Neural cell (in vitro differentiated cells): ENCODE measurements at regions not wholly inside any gene's neighbourhood (a gene's known extent, or its start where the extent isn't known, plus 50 kb on each side); places are given as distances from the start of the nearest gene placed in this dataset.

Experiments used
- H2AFZ ChIP-seq: fragments of 200-600, 300-800 bp; sonication (generic), shearing (Covaris generic); 2 replicates; pipeline ENCODE4 v1.6.0; 2014; ENCODE audit warnings: low read depth, mild to moderate bottlenecking, antibody characterized with exemption, low read length, moderate library complexity
- H3F3A ChIP-seq: fragments of 200-600 bp; shearing (Covaris generic); 2 replicates; pipeline ENCODE4 v1.6.1; 2016; ENCODE audit warnings: mild to moderate bottlenecking, moderate library complexity, mixed read lengths, antibody characterized with exemption, low read length; ENCODE audit not compliant: insufficient read depth, poor library complexity, severe bottlenecking
- H3K27ac ChIP-seq: fragments of 200-600, 300-800 bp; sonication (generic), shearing (Covaris generic); 2 replicates; pipeline ENCODE4 v1.5.1; 2014; ENCODE audit warnings: mild to moderate bottlenecking, low read length, moderate library complexity
- H3K27me3 ChIP-seq: fragments of 300-800, 200-600 bp; sonication (generic), shearing (Covaris generic); 2 replicates; pipeline ENCODE4 v1.6.0; 2014; ENCODE audit warnings: mild to moderate bottlenecking, low read depth, low read length, moderate library complexity; ENCODE audit not compliant: insufficient read depth
- H3K36me3 ChIP-seq: fragments of 300-800, 200-600 bp; sonication (generic), shearing (Covaris generic); 2 replicates; pipeline ENCODE4 v1.5.1; 2014; ENCODE audit warnings: mild to moderate bottlenecking, antibody characterized with exemption, low read length, moderate library complexity; ENCODE audit not compliant: insufficient read depth
- H3K4me2 ChIP-seq: fragments of 300-800, 200-600 bp; sonication (generic), shearing (Covaris generic); 2 replicates; pipeline ENCODE4 v1.6.0; 2014; ENCODE audit warnings: mild to moderate bottlenecking, low read length
- H3K4me3 ChIP-seq: fragments of 300-800, 200-600 bp; sonication (generic), shearing (Covaris generic); 2 replicates; pipeline ENCODE4 v1.5.1; 2014; ENCODE audit warnings: mild to moderate bottlenecking, low read length, moderate library complexity
- H3K79me2 ChIP-seq: fragments of 200-600 bp; shearing (Covaris generic); replicated peaks from 2 replicates; pipeline ENCODE4 v1.6.0; 2014; ENCODE audit warnings: mild to moderate bottlenecking, low read length, moderate library complexity; ENCODE audit not compliant: insufficient read depth
- H3K9ac ChIP-seq: fragments of 300-800, 200-600 bp; sonication (generic), shearing (Covaris generic); 2 replicates; pipeline ENCODE4 v1.6.1; 2016; ENCODE audit warnings: mild to moderate bottlenecking, low read length, mixed read lengths
- H3K9me2 ChIP-seq: fragments of 200-600 bp; shearing (Covaris generic); 2 replicates; pipeline ENCODE4 v1.6.1; 2016; ENCODE audit warnings: mild to moderate bottlenecking, low read length, mixed read lengths; ENCODE audit not compliant: insufficient read depth
- H3K9me3 ChIP-seq: fragments of 200-600, 300-800 bp; sonication (generic), shearing (Covaris generic); 2 replicates; pipeline ENCODE4 v1.6.1; 2016; ENCODE audit warnings: mild to moderate bottlenecking, mixed run types, low read length, moderate library complexity, mixed read lengths
- H4K20me1 ChIP-seq: fragments of 200-600 bp; shearing (Covaris generic); 2 replicates; pipeline ENCODE4 v1.6.1; 2016; ENCODE audit warnings: mild to moderate bottlenecking, mixed run types; ENCODE audit not compliant: insufficient read depth
- CTCF ChIP-seq: fragments of 450-650 bp; IDR thresholded peaks from 2 replicates; pipeline ENCODE4 v1.5.1; 2014; ENCODE audit warnings: antibody characterized with exemption, mild to moderate bottlenecking, moderate library complexity; ENCODE audit not compliant: poor library complexity, severe bottlenecking
- EP300 ChIP-seq: fragments of 450-650 bp; conservative IDR thresholded peaks from 2 replicates; pipeline ENCODE4 v1.6.1; 2014; ENCODE audit warnings: antibody characterized with exemption, mild to moderate bottlenecking, moderate library complexity; ENCODE audit not compliant: poor library complexity, severe bottlenecking
- EZH2 ChIP-seq: fragments of 200-600, 300-800 bp; shearing (Covaris generic), sonication (generic); IDR thresholded peaks from 2 replicates; pipeline ENCODE4 v1.6.1; 2014; ENCODE audit warnings: antibody characterized with exemption, low read length, borderline replicate concordance, mild to moderate bottlenecking; ENCODE audit not compliant: insufficient read depth, poor library complexity, severe bottlenecking
- MXI1 ChIP-seq: fragments of 450-650 bp; conservative IDR thresholded peaks from 2 replicates; pipeline ENCODE4 v1.6.1; 2014; ENCODE audit warnings: antibody characterized with exemption, mild to moderate bottlenecking; ENCODE audit not compliant: poor library complexity, severe bottlenecking
- POLR2AphosphoS5 ChIP-seq: IDR thresholded peaks from 2 replicates; pipeline ENCODE4 v1.6.1; 2012
- RAD21 ChIP-seq: fragments of 450-650 bp; conservative IDR thresholded peaks from 2 replicates; pipeline ENCODE4 v1.6.1; 2014; ENCODE audit warnings: antibody characterized with exemption, mild to moderate bottlenecking, moderate library complexity
- SMC3 ChIP-seq: fragments of 450-650 bp; conservative IDR thresholded peaks from 2 replicates; pipeline ENCODE4 v1.6.1; 2014; ENCODE audit warnings: antibody characterized with exemption, mild to moderate bottlenecking, moderate library complexity; ENCODE audit not compliant: poor library complexity
- TAF1 ChIP-seq: IDR thresholded peaks from 2 replicates; pipeline ENCODE4 v1.6.1; 2012; ENCODE audit warnings: low read depth
- TF ChIP-seq, protein P1 (sequence below): IDR thresholded peaks from 2 replicates; pipeline ENCODE4 v1.6.1; 2012; ENCODE audit warnings: borderline replicate concordance

DNA sequence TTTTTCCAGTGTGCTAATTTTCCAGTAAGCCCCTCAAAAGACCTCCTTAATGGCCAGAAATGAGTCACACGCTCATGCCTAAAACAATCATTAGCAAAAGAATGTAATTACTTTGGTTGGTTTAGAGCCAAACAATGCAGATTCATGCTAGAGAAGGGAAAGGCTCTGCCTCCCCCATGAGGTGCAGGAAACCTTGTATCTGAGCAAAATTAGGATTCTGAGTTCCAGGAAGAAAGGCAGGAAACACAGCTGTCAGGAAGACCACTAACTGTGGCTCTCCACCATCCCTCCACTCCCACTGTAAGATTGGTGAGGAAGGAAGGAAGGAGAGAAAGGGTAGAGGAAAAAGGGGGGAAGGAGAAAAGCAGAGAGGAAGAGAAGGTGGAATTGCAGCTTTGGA, 104.9 kb upstream of the DHX15 start:
- Histone ChIP-seq H3K79me2 (no peaks in the 10 kb centered on the region), H4K20me1 (no peaks in the 10 kb centered on the region), H3K27ac (no peak overlapping the region), H3F3A (no peaks in the 10 kb centered on the region), H3K36me3 (no peaks in the 10 kb centered on the region), H3K9me2 (no peaks in the 10 kb centered on the region), H2AFZ (no peak overlapping the region), H3K4me3 (no peak overlapping the region), H3K4me2 (no peak overlapping the region), H3K9ac (no peak overlapping the region), H3K9me3 (no peaks in the 10 kb centered on the region), H3K27me3 (no peaks in the 10 kb centered on the region)
- TF ChIP-seq EP300, result no peak
- TF ChIP-seq, protein P1, sequence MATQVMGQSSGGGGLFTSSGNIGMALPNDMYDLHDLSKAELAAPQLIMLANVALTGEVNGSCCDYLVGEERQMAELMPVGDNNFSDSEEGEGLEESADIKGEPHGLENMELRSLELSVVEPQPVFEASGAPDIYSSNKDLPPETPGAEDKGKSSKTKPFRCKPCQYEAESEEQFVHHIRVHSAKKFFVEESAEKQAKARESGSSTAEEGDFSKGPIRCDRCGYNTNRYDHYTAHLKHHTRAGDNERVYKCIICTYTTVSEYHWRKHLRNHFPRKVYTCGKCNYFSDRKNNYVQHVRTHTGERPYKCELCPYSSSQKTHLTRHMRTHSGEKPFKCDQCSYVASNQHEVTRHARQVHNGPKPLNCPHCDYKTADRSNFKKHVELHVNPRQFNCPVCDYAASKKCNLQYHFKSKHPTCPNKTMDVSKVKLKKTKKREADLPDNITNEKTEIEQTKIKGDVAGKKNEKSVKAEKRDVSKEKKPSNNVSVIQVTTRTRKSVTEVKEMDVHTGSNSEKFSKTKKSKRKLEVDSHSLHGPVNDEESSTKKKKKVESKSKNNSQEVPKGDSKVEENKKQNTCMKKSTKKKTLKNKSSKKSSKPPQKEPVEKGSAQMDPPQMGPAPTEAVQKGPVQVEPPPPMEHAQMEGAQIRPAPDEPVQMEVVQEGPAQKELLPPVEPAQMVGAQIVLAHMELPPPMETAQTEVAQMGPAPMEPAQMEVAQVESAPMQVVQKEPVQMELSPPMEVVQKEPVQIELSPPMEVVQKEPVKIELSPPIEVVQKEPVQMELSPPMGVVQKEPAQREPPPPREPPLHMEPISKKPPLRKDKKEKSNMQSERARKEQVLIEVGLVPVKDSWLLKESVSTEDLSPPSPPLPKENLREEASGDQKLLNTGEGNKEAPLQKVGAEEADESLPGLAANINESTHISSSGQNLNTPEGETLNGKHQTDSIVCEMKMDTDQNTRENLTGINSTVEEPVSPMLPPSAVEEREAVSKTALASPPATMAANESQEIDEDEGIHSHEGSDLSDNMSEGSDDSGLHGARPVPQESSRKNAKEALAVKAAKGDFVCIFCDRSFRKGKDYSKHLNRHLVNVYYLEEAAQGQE, result no peak
- no peak for TF ChIP-seq SMC3
- TF ChIP-seq POLR2AphosphoS5, result no peak
- no peak for TF ChIP-seq TAF1
- no peak for TF ChIP-seq EZH2
- TF ChIP-seq CTCF, result no peak
- no peak for TF ChIP-seq RAD21
- no peak for TF ChIP-seq MXI1

- no peaks in the 10 kb centered on the region for H3K9me2 ChIP-seq
- no peaks in the 10 kb centered on the region for H4K20me1 ChIP-seq
- no peaks in the 10 kb centered on the region for H3K79me2 ChIP-seq
- H3F3A ChIP-seq, result no peaks in the 10 kb centered on the region
- H3K36me3 ChIP-seq, result no peaks in the 10 kb centered on the region
- no peak overlapping the region for H3K27ac ChIP-seq
- H3K27me3 ChIP-seq, result no peaks in the 10 kb centered on the region
- H3K9me3 ChIP-seq, result no peaks in the 10 kb centered on the region
- no peak overlapping the region for H3K4me2 ChIP-seq
- no peak for TF ChIP-seq TAF1
- no peak for TF ChIP-seq CTCF
- no peak for TF ChIP-seq EZH2
- TF ChIP-seq EP300, result no peak
- no peak for TF ChIP-seq SMC3
- TF ChIP-seq, protein P1, result no peak
- no peak for TF ChIP-seq RAD21
- TF ChIP-seq POLR2AphosphoS5, result no peak
- TF ChIP-seq MXI1, result no peak
- no peak overlapping the region for H2AFZ ChIP-seq
- H3K4me3 ChIP-seq, result no peak overlapping the region
- no peak overlapping the region for H3K9ac ChIP-seq
Measured at GRCh38 chr4:24690436-24690835, 104.9 kb upstream of the SOD3 start.
